Colonic mucosa (tissue), 4 donors: ENCODE measurements at regions not wholly inside any gene's neighbourhood (a gene's known extent, or its start where the extent isn't known, plus 50 kb on each side); places are given as distances from the start of the nearest gene placed in this dataset.

Source experiments
- DNase-seq: peaks from one replicate; pipeline ENCODE4 v3.0.0-alpha.2; 2020
- H3K27ac ChIP-seq: fragments of 200-600 bp; one replicate; pipeline ENCODE4 v1.8.0; 2021
- H3K27me3 ChIP-seq: fragments of 200-600 bp; one replicate; pipeline ENCODE4 v1.8.0; 2021
- H3K36me3 ChIP-seq: fragments of 200-600 bp; one replicate; pipeline ENCODE4 v1.8.0; 2021
- H3K4me1 ChIP-seq: fragments of 200-600 bp; one replicate; pipeline ENCODE4 v1.8.0; 2021; ENCODE audit warnings: mild to moderate bottlenecking
- H3K4me3 ChIP-seq: fragments of 200-600 bp; one replicate; pipeline ENCODE4 v1.8.0; 2021
- H3K9ac ChIP-seq, 2 donors: one replicate each; pipeline ENCODE4 v1.7.0; 2013; ENCODE audit warnings: control low read depth in 2 of 2, low read depth in 2 of 2, low read length in 2 of 2
- H3K9me3 ChIP-seq: fragments of 200-600 bp; one replicate; pipeline ENCODE4 v1.8.0; 2021
- intact Hi-C: fragments of 100-400 bp; cut with DNase I; formaldehyde crosslinking; loops from one replicate; pipeline ENCODE4 v1.14.1; 2022
- TF ChIP-seq, protein P1 (sequence below): fragments of 200-600 bp; IDR thresholded peaks from one replicate; pipeline ENCODE4 v1.8.0; 2022; ENCODE audit warnings: antibody characterized with exemption, mild to moderate bottlenecking
- donor health status: healthy.
- donor health status: DM: no; HTN: no; CAD: no.
- donor health status: DM: no; HTN: no; CAD: no.

- Histone ChIP-seq H3K9ac (peak overlapping the region in 1 of 2 donors; percentile 14), H3K27ac (peak overlapping the region; percentile 74), H3K9me3 (no peaks in the 10 kb centered on the region), H3K4me1 (peaks cover 7% of the 10 kb centered on the region), H3K27me3 (no peaks in the 10 kb centered on the region), H3K4me3 (no peak overlapping the region), H3K36me3 (no peaks in the 10 kb centered on the region)
- DNase-seq: peak; percentile 38
- intact Hi-C loops: no loop called here
- TF ChIP-seq, protein P1, sequence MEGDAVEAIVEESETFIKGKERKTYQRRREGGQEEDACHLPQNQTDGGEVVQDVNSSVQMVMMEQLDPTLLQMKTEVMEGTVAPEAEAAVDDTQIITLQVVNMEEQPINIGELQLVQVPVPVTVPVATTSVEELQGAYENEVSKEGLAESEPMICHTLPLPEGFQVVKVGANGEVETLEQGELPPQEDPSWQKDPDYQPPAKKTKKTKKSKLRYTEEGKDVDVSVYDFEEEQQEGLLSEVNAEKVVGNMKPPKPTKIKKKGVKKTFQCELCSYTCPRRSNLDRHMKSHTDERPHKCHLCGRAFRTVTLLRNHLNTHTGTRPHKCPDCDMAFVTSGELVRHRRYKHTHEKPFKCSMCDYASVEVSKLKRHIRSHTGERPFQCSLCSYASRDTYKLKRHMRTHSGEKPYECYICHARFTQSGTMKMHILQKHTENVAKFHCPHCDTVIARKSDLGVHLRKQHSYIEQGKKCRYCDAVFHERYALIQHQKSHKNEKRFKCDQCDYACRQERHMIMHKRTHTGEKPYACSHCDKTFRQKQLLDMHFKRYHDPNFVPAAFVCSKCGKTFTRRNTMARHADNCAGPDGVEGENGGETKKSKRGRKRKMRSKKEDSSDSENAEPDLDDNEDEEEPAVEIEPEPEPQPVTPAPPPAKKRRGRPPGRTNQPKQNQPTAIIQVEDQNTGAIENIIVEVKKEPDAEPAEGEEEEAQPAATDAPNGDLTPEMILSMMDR: no peak
These were observed 184.0 kb downstream of the PCDH7 start for GRCh38 chr4:30904215-30904555.

DNA sequence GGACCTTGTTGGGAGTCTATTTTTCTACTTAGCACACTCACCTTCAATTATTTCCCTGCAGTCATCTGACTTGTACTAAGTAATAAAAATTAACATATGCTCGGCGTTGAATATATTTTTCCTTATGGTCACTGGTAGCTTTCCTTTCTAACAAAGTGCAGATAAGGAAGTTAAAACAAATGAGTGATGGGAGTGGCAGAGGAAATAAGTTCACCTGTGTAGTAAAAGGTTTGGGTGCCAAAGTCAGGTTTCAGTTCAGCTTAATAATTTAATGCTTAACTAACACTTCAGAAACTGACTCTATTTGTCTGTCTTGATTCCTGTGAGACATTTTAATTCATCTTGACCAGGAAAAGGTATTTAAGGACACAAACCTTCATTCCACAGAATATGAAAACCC, 184.4 kb downstream of the PCDH7 start:
- Histone ChIP-seq H3K36me3 (no peaks in the 10 kb centered on the region), H3K27ac (peak overlapping the region; percentile 74), H3K9ac (no peak overlapping the region), H3K9me3 (no peaks in the 10 kb centered on the region), H3K27me3 (no peaks in the 10 kb centered on the region), H3K4me3 (no peak overlapping the region), H3K4me1 (peaks cover 7% of the 10 kb centered on the region)
- TF ChIP-seq, protein P1: no peak
- intact Hi-C loops: no loop called here
- peak; percentile 24 for DNase-seq

- Histone ChIP-seq H3K27me3 (no peaks in the 10 kb centered on the region), H3K36me3 (no peaks in the 10 kb centered on the region), H3K9ac (no peak overlapping the region), H3K4me3 (no peak overlapping the region), H3K27ac (no peak overlapping the region), H3K9me3 (no peaks in the 10 kb centered on the region), H3K4me1 (no peaks in the 10 kb centered on the region)
- DNase-seq: no peak
- intact Hi-C loops: no loop called here
- TF ChIP-seq, protein P1: no peak
These were observed 192.0 kb downstream of the PCDH7 start for GRCh38 chr4:30912098-30912714.

DNA sequence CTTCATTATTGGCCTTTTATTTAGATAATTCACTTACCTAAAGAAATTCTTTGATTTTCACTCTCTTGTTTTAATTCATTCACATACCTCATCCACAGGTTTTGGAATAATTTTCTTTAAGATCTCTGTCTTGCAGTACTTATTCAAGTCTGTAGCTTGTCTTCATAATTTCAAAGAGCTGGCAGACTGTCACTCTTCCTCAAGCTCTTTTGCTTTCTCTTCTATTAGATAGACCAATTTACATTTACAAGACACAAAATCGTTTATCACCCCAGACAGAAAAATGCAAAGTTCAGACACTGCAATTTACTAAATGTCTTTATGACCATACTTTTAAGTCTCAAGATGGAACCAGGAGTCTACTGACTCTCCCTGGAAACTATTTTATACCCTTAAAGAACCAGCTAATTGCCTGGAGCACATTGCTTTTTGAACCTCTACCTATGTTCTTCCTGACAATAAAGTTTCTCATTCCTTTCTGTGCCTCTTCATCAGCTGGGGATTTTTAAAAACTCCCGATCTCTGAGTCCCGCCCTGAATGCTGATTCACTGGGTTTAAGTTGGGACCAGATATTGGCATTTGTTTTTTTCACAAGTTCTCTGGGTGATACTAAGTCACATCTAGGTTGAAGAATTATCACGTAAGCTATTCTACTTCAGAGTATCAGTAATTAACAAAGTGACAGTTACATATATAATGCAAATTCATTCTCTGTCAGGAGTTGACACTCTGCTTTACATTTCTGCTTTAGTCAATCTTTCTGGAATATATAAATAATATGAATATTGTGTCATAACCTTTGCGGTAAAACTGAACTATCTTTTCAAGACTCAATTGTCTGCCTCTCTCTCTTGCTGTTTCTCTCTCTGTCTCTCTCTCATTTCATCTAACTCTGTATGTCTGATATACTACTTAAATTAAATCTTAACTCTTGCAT, 196.4 kb downstream of the PCDH7 start:
- DNase-seq: no peak
- Histone ChIP-seq H3K27ac (no peak overlapping the region), H3K9me3 (no peaks in the 10 kb centered on the region), H3K4me3 (no peak overlapping the region), H3K9ac (no peak overlapping the region), H3K27me3 (no peaks in the 10 kb centered on the region), H3K4me1 (no peaks in the 10 kb centered on the region), H3K36me3 (no peaks in the 10 kb centered on the region)
- TF ChIP-seq, protein P1: no peak
- intact Hi-C loops: no loop called here

GRCh38 chr4:30917946-30918345, 197.8 kb downstream of the PCDH7 start:
- Histone ChIP-seq H3K4me3 (no peak overlapping the region), H3K4me1 (no peaks in the 10 kb centered on the region), H3K27me3 (no peaks in the 10 kb centered on the region), H3K36me3 (no peaks in the 10 kb centered on the region), H3K27ac (no peak overlapping the region), H3K9ac (no peak overlapping the region), H3K9me3 (no peaks in the 10 kb centered on the region)
- intact Hi-C loops: no loop called here
- DNase-seq: no peak
- TF ChIP-seq, protein P1: no peak
